Fibroblast of villous mesenchyme (primary cell): ENCODE measurements at regions not wholly inside any gene's neighbourhood (a gene's known extent, or its start where the extent isn't known, plus 50 kb on each side); places are given as distances from the start of the nearest gene placed in this dataset.

Source experiments
- DNase-seq: peaks from one replicate; pipeline ENCODE4 v3.0.0-alpha.2; 2010; ENCODE audit warnings: low read depth
- H3K4me3 ChIP-seq: 2 replicates; pipeline ENCODE4 v1.5.1; 2011; ENCODE audit warnings: low read depth, mild to moderate bottlenecking, low read length
- CTCF ChIP-seq: IDR thresholded peaks from 2 replicates; pipeline ENCODE4 v1.5.1; 2012; ENCODE audit warnings: low read depth, mild to moderate bottlenecking, low read length; ENCODE audit not compliant: insufficient read depth

- TF ChIP-seq CTCF = no peak
- no peak for DNase-seq
- no peak overlapping the region for H3K4me3 ChIP-seq
Measured at GRCh38 chr4:11869191-11869870, 440.6 kb upstream of the HS3ST1 start.

GRCh38 chr4:11866391-11866790 lies 437.7 kb upstream of the HS3ST1 start:
- TF ChIP-seq CTCF = no peak
- no peak overlapping the region for H3K4me3 ChIP-seq
- DNase-seq = no peak

GRCh38 chr4:11860996-11861395 lies 432.3 kb upstream of the HS3ST1 start:
- TF ChIP-seq CTCF = no peak
- DNase-seq = no peak
- H3K4me3 ChIP-seq = no peak overlapping the region

- TF ChIP-seq CTCF = no peak
- no peak for DNase-seq
- H3K4me3 ChIP-seq = no peak overlapping the region
Measured at GRCh38 chr4:11857881-11858280, 429.2 kb upstream of the HS3ST1 start.

GRCh38 chr4:11847167-11847566 lies 418.5 kb upstream of the HS3ST1 start:
- no peak overlapping the region for H3K4me3 ChIP-seq
- DNase-seq = no peak
- no peak for TF ChIP-seq CTCF

- no peak overlapping the region for H3K4me3 ChIP-seq
- no peak for TF ChIP-seq CTCF
Measured at GRCh38 chr4:11843927-11844326, 415.2 kb upstream of the HS3ST1 start.

GRCh38 chr4:11843340-11843739 lies 414.6 kb upstream of the HS3ST1 start:
- TF ChIP-seq CTCF = no peak
- no peak overlapping the region for H3K4me3 ChIP-seq
- no peak for DNase-seq

More at GRCh38 chr4:11843927-11844326, 415.2 kb upstream of the HS3ST1 start:
- DNase-seq = no peak
